GM06990 (cell line): ENCODE measurements at regions not wholly inside any gene's neighbourhood (a gene's known extent, or its start where the extent isn't known, plus 50 kb on each side); places are given as distances from the start of the nearest gene placed in this dataset.

Experiments
- DNase-seq: peaks from one replicate; pipeline ENCODE4 v3.0.0-alpha.2; 2011; ENCODE audit not compliant: insufficient read length; ENCODE audit errors: extremely low read depth
- H3K27me3 ChIP-seq: replicated peaks from 2 replicates; pipeline ENCODE4 v1.6.0; 2011; ENCODE audit warnings: low read length; ENCODE audit not compliant: control insufficient read depth, insufficient read depth
- H3K36me3 ChIP-seq: 2 replicates; pipeline ENCODE4 v1.5.1; 2011; ENCODE audit warnings: low read length; ENCODE audit not compliant: control insufficient read depth, insufficient read depth
- H3K4me3 ChIP-seq: replicated peaks from 2 replicates; pipeline ENCODE4 v1.5.1; 2011; ENCODE audit warnings: low read depth, mild to moderate bottlenecking, control low read depth, low read length
- TF ChIP-seq, protein P1 (sequence below): IDR thresholded peaks from 2 replicates; pipeline ENCODE4 v1.5.1; 2011; ENCODE audit warnings: low read length, control low read depth, mild to moderate bottlenecking, inconsistent platforms; ENCODE audit not compliant: insufficient read depth, poor library complexity, severe bottlenecking

DNA sequence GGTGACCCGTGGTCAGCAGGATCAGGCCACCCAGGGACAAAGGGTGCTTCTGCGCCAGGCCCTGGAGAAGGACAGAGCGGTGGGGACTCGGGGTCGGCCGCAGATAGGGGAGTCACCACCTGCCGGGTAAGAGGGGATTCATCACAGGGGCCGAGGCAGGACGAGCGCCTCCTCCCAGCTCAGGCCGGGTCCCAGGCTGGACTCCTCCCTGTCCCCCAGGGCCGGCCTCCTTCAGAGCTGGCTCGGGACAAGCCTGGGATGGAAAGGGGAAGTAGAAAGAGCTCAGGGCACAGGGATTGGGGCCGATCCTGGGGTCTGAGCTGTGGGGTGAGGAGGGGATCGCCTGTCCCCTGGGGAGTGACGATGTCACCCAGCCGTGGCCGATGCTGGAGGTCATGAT is 139.4 kb downstream of the GPCPD1 start:
- TF ChIP-seq, protein P1, sequence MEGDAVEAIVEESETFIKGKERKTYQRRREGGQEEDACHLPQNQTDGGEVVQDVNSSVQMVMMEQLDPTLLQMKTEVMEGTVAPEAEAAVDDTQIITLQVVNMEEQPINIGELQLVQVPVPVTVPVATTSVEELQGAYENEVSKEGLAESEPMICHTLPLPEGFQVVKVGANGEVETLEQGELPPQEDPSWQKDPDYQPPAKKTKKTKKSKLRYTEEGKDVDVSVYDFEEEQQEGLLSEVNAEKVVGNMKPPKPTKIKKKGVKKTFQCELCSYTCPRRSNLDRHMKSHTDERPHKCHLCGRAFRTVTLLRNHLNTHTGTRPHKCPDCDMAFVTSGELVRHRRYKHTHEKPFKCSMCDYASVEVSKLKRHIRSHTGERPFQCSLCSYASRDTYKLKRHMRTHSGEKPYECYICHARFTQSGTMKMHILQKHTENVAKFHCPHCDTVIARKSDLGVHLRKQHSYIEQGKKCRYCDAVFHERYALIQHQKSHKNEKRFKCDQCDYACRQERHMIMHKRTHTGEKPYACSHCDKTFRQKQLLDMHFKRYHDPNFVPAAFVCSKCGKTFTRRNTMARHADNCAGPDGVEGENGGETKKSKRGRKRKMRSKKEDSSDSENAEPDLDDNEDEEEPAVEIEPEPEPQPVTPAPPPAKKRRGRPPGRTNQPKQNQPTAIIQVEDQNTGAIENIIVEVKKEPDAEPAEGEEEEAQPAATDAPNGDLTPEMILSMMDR: no peak
- no peaks in the 10 kb centered on the region for H3K36me3 ChIP-seq
- no peak for DNase-seq
- no peaks in the 10 kb centered on the region; the same call in 1 of the 2 replicates for H3K27me3 ChIP-seq
- H3K4me3 ChIP-seq: no peak overlapping the region

DNA sequence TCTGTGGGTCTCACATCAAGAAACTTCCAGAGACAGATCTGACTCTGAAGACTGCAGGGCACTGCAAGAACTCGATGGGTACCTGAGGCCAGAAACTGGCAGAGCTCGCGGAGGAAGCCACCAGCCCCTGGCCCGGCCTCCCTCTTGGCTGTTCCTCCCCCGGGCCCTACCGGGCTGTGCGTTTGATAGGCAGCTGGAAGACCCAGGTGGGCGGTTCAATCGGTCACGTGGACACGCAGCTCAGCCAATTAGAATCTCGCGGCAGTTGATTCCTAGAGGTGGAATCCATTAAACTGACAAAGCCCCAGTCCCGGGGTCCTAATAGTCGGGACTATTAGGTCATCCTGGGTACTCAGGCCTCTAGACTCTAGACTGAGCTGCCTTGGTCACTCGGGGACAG is 139.9 kb downstream of the GPCPD1 start:
- no peak for DNase-seq
- no peaks in the 10 kb centered on the region; the same call in 1 of the 2 replicates for H3K27me3 ChIP-seq
- TF ChIP-seq, protein P1: no peak
- H3K4me3 ChIP-seq: no peak overlapping the region
- no peaks in the 10 kb centered on the region for H3K36me3 ChIP-seq

DNA sequence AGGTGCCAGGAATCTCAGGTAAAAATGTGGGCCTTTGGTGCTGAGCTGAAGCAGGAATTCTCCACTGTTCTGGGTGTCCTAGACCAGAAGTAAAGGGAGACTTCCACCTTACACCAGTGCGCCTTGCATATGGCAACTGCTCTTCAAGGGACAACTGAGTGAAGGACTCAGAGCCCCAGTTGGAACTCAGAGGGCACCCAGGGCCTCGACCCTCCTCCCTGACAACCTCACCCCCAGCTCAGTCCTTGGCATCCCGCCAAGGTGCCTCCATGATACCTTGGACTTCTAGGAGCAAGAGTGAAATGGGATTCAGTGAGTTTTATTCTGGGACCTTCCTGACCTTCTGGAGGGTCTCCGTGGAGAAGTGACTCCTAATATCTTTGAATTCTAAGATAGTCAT is 140.3 kb downstream of the GPCPD1 start:
- no peak overlapping the region for H3K4me3 ChIP-seq
- TF ChIP-seq, protein P1: no peak
- no peak for DNase-seq
- no peaks in the 10 kb centered on the region for H3K36me3 ChIP-seq
- no peaks in the 10 kb centered on the region; the same call in 1 of the 2 replicates for H3K27me3 ChIP-seq

DNA sequence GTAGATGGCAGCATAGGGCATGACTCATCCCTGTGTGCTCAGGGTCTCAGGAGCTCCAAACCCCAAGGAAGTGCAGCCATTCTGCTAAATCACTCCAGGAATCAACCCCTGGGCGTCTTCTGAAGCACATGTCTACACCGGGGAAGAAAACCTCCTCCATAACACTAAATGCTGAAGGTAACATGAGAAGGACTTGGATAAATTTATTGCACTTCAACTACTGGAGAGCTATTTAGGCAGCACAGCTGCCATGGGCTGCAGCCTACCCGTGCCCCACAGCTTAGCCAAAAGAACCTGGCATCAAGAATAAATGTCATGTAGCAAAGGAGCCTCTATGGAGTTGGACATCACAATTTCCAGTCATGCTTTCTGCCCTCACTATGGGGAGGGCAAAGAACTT is 141.7 kb downstream of the GPCPD1 start:
- H3K36me3 ChIP-seq: no peaks in the 10 kb centered on the region
- H3K4me3 ChIP-seq: no peak overlapping the region
- no peak for DNase-seq
- TF ChIP-seq, protein P1: no peak
- no peaks in the 10 kb centered on the region; the same call in 1 of the 2 replicates for H3K27me3 ChIP-seq

DNA sequence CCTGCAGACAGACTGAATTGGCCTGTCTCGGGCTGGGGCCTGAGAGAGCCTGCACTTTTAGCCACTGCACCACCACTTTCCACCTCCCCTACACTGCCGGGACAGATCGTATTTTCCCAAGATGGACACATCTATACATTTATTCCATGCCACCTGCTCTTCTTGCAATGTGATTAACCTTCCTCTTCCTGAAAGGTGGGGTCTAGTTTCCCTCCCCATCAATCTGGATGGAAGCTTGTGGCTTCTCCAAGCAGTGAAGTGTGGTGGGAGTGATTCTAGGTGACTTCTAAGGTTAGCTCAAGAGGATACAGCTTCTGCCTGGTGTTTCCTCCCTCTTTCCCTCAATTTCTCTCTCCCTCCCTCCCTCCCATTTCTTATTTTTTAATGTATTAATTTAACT is 143.7 kb downstream of the GPCPD1 start:
- Histone ChIP-seq H3K4me3 (no peak overlapping the region), H3K36me3 (no peaks in the 10 kb centered on the region), H3K27me3 (no peaks in the 10 kb centered on the region; the same call in none of the 2 replicates)
- TF ChIP-seq, protein P1: no peak
- no peak for DNase-seq

DNA sequence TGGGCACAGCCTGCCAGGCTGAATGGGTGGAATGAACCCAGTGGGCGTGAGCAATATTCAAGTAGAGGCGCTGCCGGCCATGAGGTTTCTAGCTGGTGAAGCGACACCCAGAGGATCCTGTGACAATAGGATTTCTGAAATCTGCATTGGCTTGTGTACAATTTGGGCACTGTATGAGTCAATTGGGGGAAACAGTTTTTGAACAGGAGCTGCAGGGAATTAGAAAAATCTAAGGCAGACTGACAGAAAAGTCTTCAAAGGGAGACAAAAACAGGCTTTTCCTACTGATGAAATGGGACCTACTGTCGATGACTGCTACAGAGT is 145.2 kb downstream of the GPCPD1 start:
- TF ChIP-seq, protein P1: no peak
- Histone ChIP-seq H3K27me3 (no peaks in the 10 kb centered on the region; the same call in none of the 2 replicates), H3K4me3 (no peak overlapping the region), H3K36me3 (no peaks in the 10 kb centered on the region)
- DNase-seq: no peak
